GM21526 (cell line): ENCODE measurements at regions not wholly inside any gene's neighbourhood (a gene's known extent, or its start where the extent isn't known, plus 50 kb on each side); places are given as distances from the start of the nearest gene placed in this dataset.
"Not testable (repeated sequence)": the region's sequence is repeated elsewhere in the genome, so short reads cannot be mapped to it uniquely, and the experiment has no call there.

Source experiments
- ATAC-seq: cut with Tn5 transposase; IDR thresholded peaks from one replicate; pipeline ENCODE4 v1.9.1; 2021; ENCODE audit warnings: moderate library complexity; ENCODE audit not compliant: unreplicated experiment, low FRiP score

DNA sequence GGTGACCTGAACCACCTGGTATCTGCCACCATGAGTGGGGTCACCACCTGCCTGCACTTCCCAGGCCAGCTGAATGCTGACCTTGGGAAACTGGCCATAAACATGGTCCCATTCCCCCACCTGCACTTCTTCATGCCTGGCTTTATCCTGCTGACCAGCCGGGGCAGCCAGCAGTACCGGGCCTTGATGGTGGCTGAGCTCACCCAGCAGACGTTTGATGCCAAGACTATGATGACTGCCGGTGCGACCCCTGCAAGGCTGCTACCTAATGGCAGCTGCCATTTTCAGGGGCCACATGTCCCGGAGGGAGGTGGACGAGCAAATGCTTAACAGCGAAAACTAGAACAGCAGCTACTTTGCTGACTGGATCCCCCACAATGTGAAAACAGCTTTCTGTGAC, 67.5 kb upstream of the FAM241A start:
- ATAC-seq, result no peak

DNA sequence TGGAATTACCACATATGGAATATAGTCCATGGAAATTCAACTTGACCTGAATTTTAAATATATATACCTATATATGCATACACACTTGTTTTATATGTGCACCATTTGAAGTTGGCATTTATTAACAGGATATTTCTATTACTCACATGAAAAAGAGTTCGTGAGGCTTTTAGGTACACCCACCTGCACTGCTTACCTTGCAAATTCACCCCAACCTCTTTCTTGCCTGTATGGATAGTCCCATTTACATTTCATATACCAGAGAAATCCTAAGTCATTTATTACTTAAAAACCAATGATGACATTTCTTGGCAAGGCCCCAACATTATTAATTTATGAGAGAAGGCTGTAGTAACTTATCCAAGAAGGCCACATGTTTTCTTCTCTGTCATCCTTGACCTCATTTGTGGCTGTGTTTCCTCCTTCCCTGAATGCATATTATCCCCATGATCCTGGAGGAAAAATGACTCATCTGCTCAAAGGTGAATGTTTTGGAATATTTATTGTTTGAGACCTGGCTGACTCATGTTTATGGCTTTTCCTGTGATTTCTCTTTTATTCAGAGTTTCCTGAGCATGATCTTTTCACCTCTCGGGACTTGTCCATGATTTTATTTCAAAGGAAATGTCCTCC, 62.2 kb upstream of the FAM241A start:
- no peak for ATAC-seq

DNA sequence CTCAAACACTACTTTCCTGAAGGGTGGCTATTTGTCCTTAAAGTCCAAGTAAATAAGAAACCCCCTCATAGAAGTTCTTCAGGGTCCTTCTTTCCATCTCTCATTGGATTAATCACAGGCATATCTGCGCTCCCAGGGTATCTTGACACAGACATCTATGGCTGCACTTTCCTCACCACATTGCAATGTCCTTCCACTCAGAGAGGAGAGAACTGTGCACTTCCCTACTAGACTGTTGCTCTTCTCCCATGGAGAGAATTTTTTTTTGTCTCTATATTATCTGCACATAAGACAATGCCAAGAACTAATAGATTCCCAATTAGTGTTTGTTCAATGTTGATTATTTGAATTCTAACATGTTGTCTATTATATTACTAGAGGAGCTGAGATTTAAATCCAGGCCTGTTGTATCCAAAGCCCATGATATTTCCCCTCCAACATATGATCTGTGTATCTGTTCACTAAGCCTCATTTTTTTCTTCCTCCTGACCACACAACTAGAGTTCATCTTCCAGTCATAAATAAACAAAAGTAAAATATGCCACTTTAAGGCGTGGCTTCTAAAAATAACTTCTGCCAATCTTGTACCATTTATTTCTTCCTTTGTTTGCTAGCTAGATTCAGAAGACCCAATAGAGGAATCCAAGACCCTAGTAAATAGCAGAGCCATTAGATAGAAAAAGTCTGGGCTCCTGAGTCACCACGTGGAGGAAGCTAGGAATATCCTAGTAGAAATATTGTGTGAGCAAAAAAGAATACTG, 61.5 kb upstream of the FAM241A start:
- ATAC-seq, result no peak

DNA sequence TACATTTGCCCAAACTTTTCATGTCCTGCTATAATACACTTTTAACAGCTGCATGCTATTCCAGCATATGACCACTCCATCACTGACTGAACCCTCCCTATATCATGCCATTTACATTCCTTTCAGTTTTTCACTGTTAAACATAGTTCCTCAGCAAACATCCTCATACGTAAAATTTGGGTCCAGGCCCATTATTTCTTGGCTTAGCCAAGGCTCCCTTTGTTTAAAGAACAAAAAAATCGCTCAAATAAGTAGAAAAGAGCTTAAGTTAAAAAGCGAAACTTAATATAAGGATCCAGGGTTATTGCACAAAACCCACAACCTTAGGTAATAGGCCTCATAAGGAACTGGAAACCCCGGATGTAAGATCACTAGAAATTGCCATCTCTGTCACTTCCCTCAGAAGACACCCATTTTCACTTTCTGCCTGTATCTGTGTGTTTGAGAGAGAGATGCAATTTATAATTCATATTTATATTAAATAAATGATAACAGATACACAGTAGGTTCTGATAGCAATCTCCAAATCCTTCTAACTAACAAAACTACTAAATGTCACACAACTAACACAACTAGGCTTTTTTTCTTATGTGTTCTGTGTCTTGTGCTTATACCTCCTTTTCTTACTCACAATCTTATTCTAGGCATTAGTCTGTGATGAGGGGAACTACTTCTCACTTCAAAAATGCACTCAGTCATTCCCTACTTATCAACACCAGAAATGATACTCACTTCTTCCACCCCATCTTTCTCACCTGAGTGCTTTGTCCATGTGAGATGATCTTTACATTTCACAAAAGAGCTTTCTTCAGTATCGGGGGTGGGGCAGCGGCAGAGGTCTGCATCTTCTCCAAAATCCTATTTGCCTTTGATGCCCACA, 59.9 kb upstream of the FAM241A start:
- ATAC-seq, result peak; percentile 52

DNA sequence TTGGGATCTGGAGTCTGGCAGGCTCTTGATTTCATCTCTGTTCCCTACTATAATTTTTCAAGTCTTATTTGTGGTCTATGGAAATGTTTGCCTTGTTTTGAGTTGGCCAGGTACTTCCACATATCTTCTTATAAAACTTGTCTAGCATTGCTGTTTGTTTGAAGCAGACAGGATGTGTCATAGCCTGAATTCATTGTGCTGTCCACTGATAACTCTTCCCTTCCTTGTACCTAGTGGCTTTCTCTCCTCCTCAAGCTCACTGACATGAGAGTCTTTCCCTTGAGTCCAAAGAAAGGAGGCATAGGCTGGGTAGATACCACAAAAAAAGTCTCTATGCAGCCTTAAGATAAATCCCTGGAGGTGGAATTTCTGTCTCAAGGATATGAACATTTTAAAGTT, 59.2 kb upstream of the FAM241A start:
- no peak for ATAC-seq

DNA sequence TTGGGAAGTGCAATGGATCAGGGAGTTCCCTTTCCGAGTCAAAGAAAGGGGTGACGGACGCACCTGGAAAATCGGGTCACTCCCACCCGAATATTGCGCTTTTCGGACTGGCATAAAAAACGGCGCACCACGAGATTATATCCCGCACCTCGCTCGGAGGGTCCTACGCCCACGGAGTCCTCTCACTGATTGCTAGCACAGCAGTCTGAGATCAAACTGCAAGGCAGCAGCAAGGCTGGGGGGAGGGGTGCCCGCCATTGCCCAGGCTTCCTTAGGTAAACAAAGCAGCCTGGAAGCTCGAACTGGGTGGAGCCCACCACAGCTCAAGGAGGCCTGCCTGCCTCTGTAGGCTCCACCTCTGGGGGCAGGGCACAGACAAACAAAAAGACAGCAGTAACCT, 58.6 kb upstream of the FAM241A start:
- not testable (repeated sequence) for ATAC-seq

DNA sequence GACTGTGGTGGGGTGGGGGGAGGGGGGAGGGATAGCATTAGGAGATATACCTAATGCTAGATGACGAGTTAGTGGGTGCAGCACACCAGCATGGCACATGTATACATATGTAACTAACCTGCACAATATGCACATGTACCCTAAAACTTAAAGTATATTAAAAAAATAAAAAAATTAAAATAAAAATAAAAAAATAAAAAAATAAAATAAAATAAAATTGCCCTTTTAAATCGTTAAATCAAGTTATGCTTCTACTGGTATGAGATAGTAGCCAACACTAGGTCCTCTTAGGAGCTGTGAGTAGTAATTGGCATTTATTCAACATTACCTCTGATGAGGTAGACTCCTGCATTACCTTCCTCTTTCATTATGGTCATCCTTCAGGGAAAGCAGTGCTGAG, 52.9 kb upstream of the FAM241A start:
- ATAC-seq, result not testable (repeated sequence)

DNA sequence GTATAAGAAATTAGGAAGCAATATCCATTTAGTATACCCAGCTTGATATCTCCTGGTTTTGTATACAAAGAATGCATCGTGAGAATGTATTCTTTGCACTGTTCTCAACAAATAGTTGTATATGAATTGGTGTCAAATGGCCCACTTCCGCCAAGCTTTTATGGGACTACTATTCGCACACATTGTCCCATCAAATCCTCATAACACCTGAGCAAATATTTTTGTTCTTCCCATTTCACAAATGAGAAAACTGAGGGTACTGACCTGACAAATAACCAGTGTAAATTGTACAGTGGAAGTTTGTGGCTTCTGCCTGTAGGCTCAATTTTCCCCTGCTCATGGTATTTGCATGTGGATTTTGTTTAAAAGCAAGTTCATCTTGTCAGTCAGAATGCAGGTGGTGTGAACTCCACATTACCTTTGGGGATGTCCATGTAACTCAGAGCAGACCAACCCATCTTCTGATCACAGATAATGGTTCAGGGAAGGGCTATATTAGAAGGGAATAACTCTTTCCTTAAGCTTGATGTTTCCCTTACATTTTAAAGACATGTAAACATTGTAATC, 51.5 kb upstream of the FAM241A start:
- ATAC-seq, result no peak

DNA sequence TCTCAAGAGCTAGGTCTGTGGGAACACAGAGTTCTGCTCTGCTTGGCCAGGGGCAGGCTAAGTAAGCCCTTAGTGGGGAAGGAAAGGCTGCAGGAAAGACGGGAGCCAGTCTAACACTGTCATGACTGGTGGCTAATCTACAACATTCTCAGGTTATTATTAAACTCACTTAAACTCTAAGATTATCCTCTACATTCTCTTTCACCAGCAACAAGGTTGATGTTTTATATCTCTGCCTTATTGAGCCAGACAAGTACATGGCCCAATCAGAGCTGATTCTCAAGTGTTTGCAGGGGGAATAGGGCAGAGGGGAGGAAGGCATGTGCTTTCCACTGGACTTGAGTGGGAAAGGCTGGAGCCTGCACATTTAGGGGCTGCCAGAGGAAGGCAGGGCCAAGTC, 50.9 kb upstream of the FAM241A start:
- ATAC-seq, result no peak
